ENCODE measurements at regions not wholly inside any gene's neighbourhood (a gene's known extent, or its start where the extent isn't known, plus 50 kb on each side); places are given as distances from the start of the nearest gene placed in this dataset.

DNA sequence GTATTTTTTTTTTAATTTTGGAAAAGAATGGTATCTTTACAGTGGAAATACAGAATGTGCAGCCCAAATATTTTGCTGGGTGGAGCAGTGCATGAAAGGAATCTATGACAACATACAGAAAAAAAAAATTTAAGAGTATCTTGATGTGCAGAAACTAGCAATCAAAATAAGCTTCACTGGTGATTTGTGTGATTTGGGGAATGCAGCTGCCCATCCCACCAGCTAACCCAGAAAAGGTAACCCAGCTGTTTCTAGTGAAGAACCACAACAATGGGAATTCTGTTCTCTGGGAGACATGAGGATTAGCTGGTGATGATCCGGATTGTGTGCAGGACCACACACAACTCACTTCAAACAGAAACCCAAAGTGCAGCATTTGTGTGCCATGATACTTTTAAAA, 375.5 kb downstream of the SEMA3D start:
- TF ChIP-seq, protein P1, sequence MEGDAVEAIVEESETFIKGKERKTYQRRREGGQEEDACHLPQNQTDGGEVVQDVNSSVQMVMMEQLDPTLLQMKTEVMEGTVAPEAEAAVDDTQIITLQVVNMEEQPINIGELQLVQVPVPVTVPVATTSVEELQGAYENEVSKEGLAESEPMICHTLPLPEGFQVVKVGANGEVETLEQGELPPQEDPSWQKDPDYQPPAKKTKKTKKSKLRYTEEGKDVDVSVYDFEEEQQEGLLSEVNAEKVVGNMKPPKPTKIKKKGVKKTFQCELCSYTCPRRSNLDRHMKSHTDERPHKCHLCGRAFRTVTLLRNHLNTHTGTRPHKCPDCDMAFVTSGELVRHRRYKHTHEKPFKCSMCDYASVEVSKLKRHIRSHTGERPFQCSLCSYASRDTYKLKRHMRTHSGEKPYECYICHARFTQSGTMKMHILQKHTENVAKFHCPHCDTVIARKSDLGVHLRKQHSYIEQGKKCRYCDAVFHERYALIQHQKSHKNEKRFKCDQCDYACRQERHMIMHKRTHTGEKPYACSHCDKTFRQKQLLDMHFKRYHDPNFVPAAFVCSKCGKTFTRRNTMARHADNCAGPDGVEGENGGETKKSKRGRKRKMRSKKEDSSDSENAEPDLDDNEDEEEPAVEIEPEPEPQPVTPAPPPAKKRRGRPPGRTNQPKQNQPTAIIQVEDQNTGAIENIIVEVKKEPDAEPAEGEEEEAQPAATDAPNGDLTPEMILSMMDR (IDR thresholded peaks at IDR 0.05; ENCODE audit: poor library complexity) = no peak
- TF ChIP-seq EZH2phosphoT487 (IDR thresholded peaks at IDR 0.05; ENCODE audit: low read depth, severe bottlenecking, unreplicated experiment) = no peak
- TF ChIP-seq EZH2 (IDR thresholded peaks at IDR 0.05; ENCODE audit: borderline replicate concordance) = no peak
